Osteocyte (in vitro differentiated cells): ENCODE measurements at regions not wholly inside any gene's neighbourhood (a gene's known extent, or its start where the extent isn't known, plus 50 kb on each side); places are given as distances from the start of the nearest gene placed in this dataset.
"Not testable (repeated sequence)": the region's sequence is repeated elsewhere in the genome, so short reads cannot be mapped to it uniquely, and the experiment has no call there.

Experiments
- DNase-seq: peaks from one replicate; pipeline ENCODE4 v3.0.0; 2021; ENCODE audit warnings: mixed read lengths; ENCODE audit not compliant: unreplicated experiment; ENCODE audit errors: extremely low spot score
- H3K27ac Mint-ChIP-seq: one replicate; pipeline ENCODE4 v1.8.0; 2021; ENCODE audit warnings: mild to moderate bottlenecking, mixed read lengths; ENCODE audit not compliant: unreplicated experiment
- H3K27me3 Mint-ChIP-seq: one replicate; pipeline ENCODE4 v1.8.0; 2021; ENCODE audit warnings: mixed read lengths; ENCODE audit not compliant: unreplicated experiment
- H3K36me3 Mint-ChIP-seq: one replicate; pipeline ENCODE4 v1.8.0; 2021; ENCODE audit warnings: mixed read lengths; ENCODE audit not compliant: unreplicated experiment
- H3K4me1 Mint-ChIP-seq: one replicate; pipeline ENCODE4 v1.8.0; 2021; ENCODE audit warnings: mixed read lengths; ENCODE audit not compliant: unreplicated experiment
- H3K4me3 Mint-ChIP-seq: one replicate; pipeline ENCODE4 v1.8.0; 2021; ENCODE audit warnings: mild to moderate bottlenecking, moderate library complexity, mixed read lengths; ENCODE audit not compliant: unreplicated experiment
- H3K9me3 Mint-ChIP-seq: one replicate; pipeline ENCODE4 v1.8.0; 2021; ENCODE audit warnings: mixed read lengths; ENCODE audit not compliant: unreplicated experiment
- CTCF ChIP-seq: fragments of 200-600 bp; sonication (generic); IDR thresholded peaks from 2 replicates; pipeline ENCODE4 v1.5.0; 2021; ENCODE audit warnings: antibody characterized with exemption, mild to moderate bottlenecking, moderate library complexity

GRCh38 chrX:35617836-35618235 lies 180.3 kb upstream of the MAGEB16 start:
- TF ChIP-seq CTCF: no peak

GRCh38 chrX:35622040-35622439 lies 176.1 kb upstream of the MAGEB16 start:
- Mint-ChIP-seq H3K27ac (no peak overlapping the region), H3K27me3 (no peaks in the 10 kb centered on the region), H3K4me1 (no peaks in the 10 kb centered on the region), H3K4me3 (no peak overlapping the region), H3K9me3 (peaks cover 14% of the 10 kb centered on the region), H3K36me3 (no peaks in the 10 kb centered on the region)
- TF ChIP-seq CTCF: no peak
- DNase-seq: no peak

More at GRCh38 chrX:35617836-35618235, 180.3 kb upstream of the MAGEB16 start:
- DNase-seq: no peak
- Mint-ChIP-seq H3K36me3 (no peaks in the 10 kb centered on the region), H3K4me3 (no peak overlapping the region), H3K4me1 (no peaks in the 10 kb centered on the region), H3K27ac (no peak overlapping the region), H3K27me3 (no peaks in the 10 kb centered on the region), H3K9me3 (peaks cover 17% of the 10 kb centered on the region)

- Mint-ChIP-seq H3K27me3 (no peaks in the 10 kb centered on the region), H3K27ac (no peak overlapping the region), H3K4me1 (no peaks in the 10 kb centered on the region), H3K4me3 (no peak overlapping the region), H3K36me3 (no peaks in the 10 kb centered on the region), H3K9me3 (peaks cover 10% of the 10 kb centered on the region)
- TF ChIP-seq CTCF: no peak
- DNase-seq: no peak
Observed at GRCh38 chrX:35622601-35623000, 175.5 kb upstream of the MAGEB16 start.

- H3K9me3 Mint-ChIP-seq: peaks cover 12% of the 10 kb centered on the region
Observed at GRCh38 chrX:35625714-35626113, 172.4 kb upstream of the MAGEB16 start.

GRCh38 chrX:35626124-35626523 lies 172.0 kb upstream of the MAGEB16 start:
- no peak for TF ChIP-seq CTCF
- DNase-seq: no peak
- Mint-ChIP-seq H3K4me1 (no peaks in the 10 kb centered on the region), H3K36me3 (no peaks in the 10 kb centered on the region), H3K9me3 (peaks cover 12% of the 10 kb centered on the region), H3K27me3 (no peaks in the 10 kb centered on the region), H3K27ac (no peak overlapping the region), H3K4me3 (no peak overlapping the region)

More at GRCh38 chrX:35625714-35626113, 172.4 kb upstream of the MAGEB16 start:
- no peak for TF ChIP-seq CTCF
- Mint-ChIP-seq H3K27ac (no peak overlapping the region), H3K4me3 (no peak overlapping the region), H3K4me1 (no peaks in the 10 kb centered on the region), H3K36me3 (no peaks in the 10 kb centered on the region), H3K27me3 (no peaks in the 10 kb centered on the region)
- DNase-seq: no peak

- not testable (repeated sequence) for H3K36me3 Mint-ChIP-seq, H3K27ac Mint-ChIP-seq, H3K27me3 Mint-ChIP-seq, H3K4me3 Mint-ChIP-seq, DNase-seq, H3K4me1 Mint-ChIP-seq
- peaks cover 32% of the 10 kb centered on the region for H3K9me3 Mint-ChIP-seq
Observed at GRCh38 chrX:35635971-35636370, 162.2 kb upstream of the MAGEB16 start.
